ENCODE measurements at regions not wholly inside any gene's neighbourhood (a gene's known extent, or its start where the extent isn't known, plus 50 kb on each side); places are given as distances from the start of the nearest gene placed in this dataset.

DNA sequence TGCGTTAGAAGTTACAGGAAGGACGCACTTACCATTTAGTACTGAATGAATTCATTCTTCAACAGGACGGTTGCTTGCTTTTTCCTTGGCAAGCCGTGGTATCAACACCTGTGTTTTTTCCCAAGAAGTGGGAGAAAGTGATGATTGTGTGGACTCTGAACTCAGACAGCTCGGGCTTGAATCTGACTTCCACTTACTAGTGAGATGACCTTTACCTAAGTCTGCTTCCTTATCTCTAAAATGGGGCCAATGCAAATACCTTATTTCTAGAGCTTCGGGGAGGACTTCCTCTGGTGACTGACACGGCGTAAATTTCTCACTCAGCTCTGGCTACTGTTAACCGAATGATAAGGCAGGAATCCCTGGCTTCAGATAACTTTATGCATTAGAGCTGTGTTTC, 146.8 kb upstream of the RBPJ start:
- H3K27me3 ChIP-seq (replicated peaks in 1 of 4; ENCODE audit: control insufficient read depth in 3 of 4, extremely low read depth in 1 of 4, insufficient read depth in 3 of 4, low read length in 3 of 4): no peaks in the 10 kb centered on the region; a peak in 1 of 7 replicates
- H2BK20ac ChIP-seq (ENCODE audit: low read length): no peak overlapping the region
- no peaks in the 10 kb centered on the region for H3K23me2 ChIP-seq (ENCODE audit: low read depth, low read length)
- H3K9me3 ChIP-seq (ENCODE audit: insufficient read depth in 2 of 2, low read depth in 1 of 2, low read length in 1 of 2): peaks cover 6 to 16% of the 10 kb centered on the region in 2 experiments; a peak in 3 of 4 replicates
- no peak overlapping the region for H3K4me3 ChIP-seq (ENCODE audit: extremely low read depth in 1 of 4, insufficient read depth in 2 of 4, low read depth in 3 of 4, low read length in 4 of 4)
- no peak overlapping the region for H3K56ac ChIP-seq (replicated peaks; ENCODE audit: insufficient read length, low read depth, low read length)
- no peak overlapping the region for H3K18ac ChIP-seq (ENCODE audit: extremely low read depth, low read length)
- no peak overlapping the region for H3K9ac ChIP-seq (replicated peaks in 1 of 4; ENCODE audit: extremely low read depth in 1 of 4, low read depth in 3 of 4, low read length in 3 of 4)
- no peak overlapping the region for H2BK12ac ChIP-seq (ENCODE audit: low read depth, low read length)
- POLR2A ChIA-PET (ENCODE audit: partially characterized antibody): no interaction called here
- H2BK5ac ChIP-seq (ENCODE audit: low read depth, low read length): no peak overlapping the region
- no peak overlapping the region for H3K4ac ChIP-seq (replicated peaks; ENCODE audit: insufficient read length, low read depth, low read length)
- H2AFZ ChIP-seq (ENCODE audit: low read length): peak overlapping the region; percentile 96
- no peaks in the 10 kb centered on the region for H3K79me1 ChIP-seq (ENCODE audit: low read depth, low read length)
- H3K4me2 ChIP-seq (ENCODE audit: insufficient read depth in 1 of 2, low read depth in 2 of 2, low read length in 2 of 2): no peak overlapping the region
- H4K5ac ChIP-seq (ENCODE audit: insufficient read length, low read depth, low read length): no peak overlapping the region
- H2AK5ac ChIP-seq (ENCODE audit: low read depth, low read length): no peak overlapping the region
- H4K8ac ChIP-seq (ENCODE audit: extremely low read depth, insufficient read depth, low read length): no peak overlapping the region
- CTCF ChIA-PET (ENCODE audit: partially characterized antibody): interaction anchor here (0.6 to 6.2 kb wide), 4 partner anchors 12 to 36 kb away, joined by 3 to 50 read pairs (median 5); no protein-coding TSS in a partner anchor
- 83% methylated on average over 9 of the region's 9 CpGs; no CpG with 5 or more reads in 1 of the 2 experiments for WGBS, 2 experiments (ENCODE audit: extremely low coverage in 1 of 2, insufficient coverage in 1 of 2, insufficient read length in 1 of 2, insufficient replicate concordance in 2 of 2, low coverage in 1 of 2, low lambda C conversion rate in 2 of 2, missing lambda C conversion rate in 1 of 2)
- no peak for DNase-seq (ENCODE audit: low read depth in 1 of 2, low spot score in 2 of 2)
- H3K4me1 ChIP-seq (replicated peaks in 1 of 4; ENCODE audit: control insufficient read depth in 3 of 4, insufficient read depth in 4 of 4, low read length in 3 of 4): peaks cover 0 to 4% (median 3%) of the 10 kb centered on the region in 4 experiments; a peak in 2 of 7 replicates
- H3K14ac ChIP-seq (ENCODE audit: insufficient read length): no peak overlapping the region
- peaks cover 0 to 4% (median 0%) of the 10 kb centered on the region in 4 experiments; a peak in 2 of 8 replicates for H3K36me3 ChIP-seq (ENCODE audit: control insufficient read depth in 2 of 4, insufficient read depth in 4 of 4, low read length in 3 of 4)
- no peak for FAIRE-seq
- H2BK15ac ChIP-seq (ENCODE audit: low read length): no peak overlapping the region
- no peaks in the 10 kb centered on the region for H4K20me1 ChIP-seq (replicated peaks in 1 of 2; ENCODE audit: control insufficient read depth in 1 of 2, insufficient read depth in 2 of 2, low read length in 2 of 2)
- no peak overlapping the region for H2BK120ac ChIP-seq (replicated peaks; ENCODE audit: low read depth, low read length)
- H4K91ac ChIP-seq (replicated peaks; ENCODE audit: insufficient read length, low read length): no peak overlapping the region
- no peak overlapping the region for H3K27ac ChIP-seq (ENCODE audit: low read depth, low read length)
- no peak overlapping the region for H3K23ac ChIP-seq (ENCODE audit: insufficient read length)
- TF ChIP-seq TBP (IDR thresholded peaks at IDR 0.05; ENCODE audit: low read depth, low read length) (no peak), EP300 (IDR thresholded peaks at IDR 0.05; ENCODE audit: borderline replicate concordance in 1 of 2, low read depth in 2 of 2, low read length in 2 of 2) (no peak), YY1 (IDR thresholded peaks at IDR 0.05; ENCODE audit: low read depth, low read length) (no peak), CBX8 (IDR thresholded peaks at IDR 0.05; ENCODE audit: borderline replicate concordance, low read depth, low read length) (no peak), RAD21 (IDR thresholded peaks at IDR 0.05 in 1 of 2, conservative IDR thresholded peaks at IDR 0.05 in 1 of 2; ENCODE audit: low read depth in 2 of 2, low read length in 2 of 2) (no peak)
- H3K79me2 ChIP-seq (ENCODE audit: control insufficient read depth in 1 of 2, insufficient read depth in 2 of 2, low read length in 2 of 2): no peaks in the 10 kb centered on the region

All from H1 (cell line).